ENCODE measurements at regions not wholly inside any gene's neighbourhood (a gene's known extent, or its start where the extent isn't known, plus 50 kb on each side); places are given as distances from the start of the nearest gene placed in this dataset.
"Not testable (repeated sequence)": the region's sequence is repeated elsewhere in the genome, so short reads cannot be mapped to it uniquely, and the experiment has no call there.

- H3K4me3 ChIP-seq (ENCODE audit: low read length): no peak overlapping the region
- TF ChIP-seq, protein P1, sequence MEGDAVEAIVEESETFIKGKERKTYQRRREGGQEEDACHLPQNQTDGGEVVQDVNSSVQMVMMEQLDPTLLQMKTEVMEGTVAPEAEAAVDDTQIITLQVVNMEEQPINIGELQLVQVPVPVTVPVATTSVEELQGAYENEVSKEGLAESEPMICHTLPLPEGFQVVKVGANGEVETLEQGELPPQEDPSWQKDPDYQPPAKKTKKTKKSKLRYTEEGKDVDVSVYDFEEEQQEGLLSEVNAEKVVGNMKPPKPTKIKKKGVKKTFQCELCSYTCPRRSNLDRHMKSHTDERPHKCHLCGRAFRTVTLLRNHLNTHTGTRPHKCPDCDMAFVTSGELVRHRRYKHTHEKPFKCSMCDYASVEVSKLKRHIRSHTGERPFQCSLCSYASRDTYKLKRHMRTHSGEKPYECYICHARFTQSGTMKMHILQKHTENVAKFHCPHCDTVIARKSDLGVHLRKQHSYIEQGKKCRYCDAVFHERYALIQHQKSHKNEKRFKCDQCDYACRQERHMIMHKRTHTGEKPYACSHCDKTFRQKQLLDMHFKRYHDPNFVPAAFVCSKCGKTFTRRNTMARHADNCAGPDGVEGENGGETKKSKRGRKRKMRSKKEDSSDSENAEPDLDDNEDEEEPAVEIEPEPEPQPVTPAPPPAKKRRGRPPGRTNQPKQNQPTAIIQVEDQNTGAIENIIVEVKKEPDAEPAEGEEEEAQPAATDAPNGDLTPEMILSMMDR (conservative IDR thresholded peaks at IDR 0.05; ENCODE audit: low read length): no peak
- peak; percentile 36 for DNase-seq (ENCODE audit: low read depth)
These were observed 113.2 kb upstream of the SNX2 start for GRCh38 chr5:122661496-122662180.

DNA sequence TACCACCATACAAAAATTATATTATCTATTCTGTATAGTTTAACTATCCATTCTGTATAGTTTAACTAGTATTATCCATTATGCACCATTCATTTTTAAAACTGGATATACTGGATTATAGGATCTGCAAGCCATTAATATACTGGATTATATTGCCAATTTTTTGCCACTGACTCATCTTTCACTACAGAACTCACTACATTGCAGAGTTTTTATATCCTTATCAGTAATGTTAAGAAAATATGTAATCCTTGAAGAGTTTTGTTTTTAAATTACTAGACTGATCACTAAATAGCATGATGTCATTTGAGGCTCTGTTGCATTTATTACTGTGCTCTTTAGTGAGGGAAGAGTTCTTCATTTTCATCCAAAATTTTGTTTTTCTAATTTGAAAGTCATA lies 109.8 kb upstream of the SNX2 start:
- TF ChIP-seq, protein P1 (conservative IDR thresholded peaks at IDR 0.05; ENCODE audit: low read length): no peak
- DNase-seq (ENCODE audit: low read depth): no peak
- H3K4me3 ChIP-seq (ENCODE audit: low read length): no peak overlapping the region

GRCh38 chr5:122668552-122668951 lies 106.3 kb upstream of the SNX2 start:
- TF ChIP-seq, protein P1 (conservative IDR thresholded peaks at IDR 0.05; ENCODE audit: low read length): no peak
- DNase-seq (ENCODE audit: low read depth): no peak
- no peak overlapping the region for H3K4me3 ChIP-seq (ENCODE audit: low read length)

DNA sequence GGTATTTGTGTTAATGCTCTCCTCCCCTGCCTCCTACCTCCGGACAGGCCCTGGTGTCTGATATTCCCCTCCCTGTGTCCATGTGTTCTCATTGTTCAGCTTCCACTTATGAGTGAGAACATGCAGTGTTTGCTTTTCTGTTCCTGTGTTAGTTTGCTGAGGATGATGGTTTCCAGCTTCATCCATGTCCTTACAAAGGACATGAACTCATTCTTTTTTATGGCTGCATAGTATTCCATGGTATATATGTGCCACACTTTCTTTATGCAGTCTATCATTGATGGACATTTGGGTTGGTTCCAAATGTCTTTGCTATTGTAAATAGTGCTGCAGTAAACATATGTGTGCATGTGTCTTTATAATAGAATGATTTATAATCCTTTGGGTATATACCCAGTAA lies 105.2 kb upstream of the SNX2 start:
- not testable (repeated sequence) for H3K4me3 ChIP-seq (ENCODE audit: low read length); DNase-seq (ENCODE audit: low read depth)

- peak; percentile 96 for DNase-seq (ENCODE audit: low read depth)
- H3K4me3 ChIP-seq (ENCODE audit: low read length): no peak overlapping the region
- TF ChIP-seq, protein P1 (conservative IDR thresholded peaks at IDR 0.05; ENCODE audit: low read length): no peak
These were observed 101.5 kb upstream of the SNX2 start for GRCh38 chr5:122673343-122673742.

DNA sequence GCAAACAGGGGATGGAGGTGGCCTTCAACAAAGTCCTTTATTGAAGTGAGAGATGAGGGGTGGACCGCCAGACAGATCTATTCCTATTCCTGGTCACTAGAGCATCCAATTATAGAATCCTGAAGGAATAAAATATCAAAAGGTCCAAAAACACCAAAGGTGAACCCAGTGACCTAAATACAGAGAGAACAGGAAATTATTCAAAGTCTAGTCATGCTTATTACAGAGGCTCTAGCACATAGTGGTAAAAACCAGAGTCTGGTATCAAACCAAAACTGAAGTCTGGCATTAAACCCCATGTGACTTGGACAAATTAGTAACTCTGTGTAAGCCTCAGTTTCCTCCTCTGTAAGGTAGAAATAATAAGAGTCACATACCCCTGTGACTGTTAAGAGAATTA lies 100.5 kb upstream of the SNX2 start:
- no peak overlapping the region for H3K4me3 ChIP-seq (ENCODE audit: low read length)
- peak; percentile 36 for DNase-seq (ENCODE audit: low read depth)
- TF ChIP-seq, protein P1 (conservative IDR thresholded peaks at IDR 0.05; ENCODE audit: low read length): no peak

DNA sequence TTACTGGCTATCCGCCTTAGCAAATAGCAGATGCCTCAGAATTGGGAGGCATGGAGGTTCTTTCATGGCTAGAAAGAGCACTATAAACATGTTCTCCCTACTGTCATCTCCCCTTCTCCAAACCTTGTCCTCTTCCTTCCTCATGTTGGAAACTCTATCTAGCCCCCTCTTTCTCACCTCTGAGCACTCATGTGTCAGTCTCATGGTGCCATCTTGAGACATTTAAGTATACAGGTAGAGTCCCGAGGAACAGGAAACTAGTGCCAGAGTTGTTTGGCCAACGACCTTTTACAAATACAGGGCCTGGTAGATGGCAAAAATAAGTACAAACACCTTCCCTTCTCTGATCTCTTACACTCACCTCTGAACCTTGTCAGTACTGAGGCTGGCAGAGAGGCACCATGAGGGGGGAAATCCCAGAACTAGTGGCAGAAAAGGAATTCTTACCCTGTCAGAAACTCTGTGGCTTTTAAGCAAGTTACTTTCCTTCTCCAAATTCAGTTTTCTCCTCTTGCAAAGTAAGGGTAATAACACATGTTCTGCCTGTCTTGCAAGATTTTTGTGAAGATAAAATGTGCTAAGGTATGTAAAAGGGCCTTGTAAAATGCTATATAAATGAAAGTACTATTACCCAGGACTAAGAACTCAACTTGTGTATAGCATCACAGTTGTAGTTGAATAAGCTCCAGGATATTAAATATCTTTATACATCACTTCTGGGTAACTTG lies 94.1 kb upstream of the SNX2 start:
- TF ChIP-seq, protein P1 (conservative IDR thresholded peaks at IDR 0.05; ENCODE audit: low read length): no peak
- DNase-seq (ENCODE audit: low read depth): no peak
- H3K4me3 ChIP-seq (ENCODE audit: low read length): no peak overlapping the region

Measured in AG10803 (cell line).